ENCODE measurements at regions not wholly inside any gene's neighbourhood (a gene's known extent, or its start where the extent isn't known, plus 50 kb on each side); places are given as distances from the start of the nearest gene placed in this dataset.
"Not testable (repeated sequence)": the region's sequence is repeated elsewhere in the genome, so short reads cannot be mapped to it uniquely, and the experiment has no call there.

GRCh38 chr17:70713694-70714093 is 544.4 kb downstream of the KCNJ2 start:
- H3K27me3 ChIP-seq, result no peaks in the 10 kb centered on the region
- H3K4me1 ChIP-seq, result no peaks in the 10 kb centered on the region
- no peak overlapping the region for H3K27ac ChIP-seq
- no peaks in the 10 kb centered on the region for H3K36me3 ChIP-seq
- no peak for DNase-seq (ENCODE audit: low spot score in 2 of 2)
- H3K4me3 ChIP-seq, result no peak overlapping the region
- no peaks in the 10 kb centered on the region for H3K9me3 ChIP-seq
- TF ChIP-seq, protein P1, sequence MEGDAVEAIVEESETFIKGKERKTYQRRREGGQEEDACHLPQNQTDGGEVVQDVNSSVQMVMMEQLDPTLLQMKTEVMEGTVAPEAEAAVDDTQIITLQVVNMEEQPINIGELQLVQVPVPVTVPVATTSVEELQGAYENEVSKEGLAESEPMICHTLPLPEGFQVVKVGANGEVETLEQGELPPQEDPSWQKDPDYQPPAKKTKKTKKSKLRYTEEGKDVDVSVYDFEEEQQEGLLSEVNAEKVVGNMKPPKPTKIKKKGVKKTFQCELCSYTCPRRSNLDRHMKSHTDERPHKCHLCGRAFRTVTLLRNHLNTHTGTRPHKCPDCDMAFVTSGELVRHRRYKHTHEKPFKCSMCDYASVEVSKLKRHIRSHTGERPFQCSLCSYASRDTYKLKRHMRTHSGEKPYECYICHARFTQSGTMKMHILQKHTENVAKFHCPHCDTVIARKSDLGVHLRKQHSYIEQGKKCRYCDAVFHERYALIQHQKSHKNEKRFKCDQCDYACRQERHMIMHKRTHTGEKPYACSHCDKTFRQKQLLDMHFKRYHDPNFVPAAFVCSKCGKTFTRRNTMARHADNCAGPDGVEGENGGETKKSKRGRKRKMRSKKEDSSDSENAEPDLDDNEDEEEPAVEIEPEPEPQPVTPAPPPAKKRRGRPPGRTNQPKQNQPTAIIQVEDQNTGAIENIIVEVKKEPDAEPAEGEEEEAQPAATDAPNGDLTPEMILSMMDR (IDR thresholded peaks at IDR 0.05), result no peak
- intact Hi-C loops (cut with DNase I), result no loop called here

DNA sequence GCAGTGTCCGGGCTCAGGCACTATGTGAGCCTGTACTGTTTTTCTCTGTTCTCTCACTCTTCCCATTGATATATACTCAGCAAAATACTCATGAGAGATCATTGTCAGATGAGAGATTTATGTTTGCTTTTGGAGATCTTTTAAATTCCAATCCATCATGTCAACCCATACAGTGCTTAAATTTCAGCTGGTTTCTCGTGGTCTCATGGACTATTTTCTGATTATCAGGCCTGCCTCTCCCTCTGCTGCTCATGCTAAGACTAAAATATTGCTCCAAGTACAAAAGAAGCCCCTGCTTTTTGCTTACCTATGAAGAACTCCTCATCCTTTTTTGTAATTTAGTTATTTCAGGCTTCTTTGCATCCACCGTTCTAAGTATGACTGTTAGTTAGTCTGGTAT is 547.2 kb downstream of the KCNJ2 start:
- H3K27ac ChIP-seq, result no peak overlapping the region
- DNase-seq (ENCODE audit: low spot score in 2 of 2), result no peak
- H3K4me1 ChIP-seq, result no peaks in the 10 kb centered on the region
- intact Hi-C loops (cut with DNase I), result no loop called here
- no peaks in the 10 kb centered on the region for H3K36me3 ChIP-seq
- no peaks in the 10 kb centered on the region for H3K27me3 ChIP-seq
- H3K4me3 ChIP-seq, result no peak overlapping the region
- TF ChIP-seq, protein P1 (IDR thresholded peaks at IDR 0.05), result no peak
- no peaks in the 10 kb centered on the region for H3K9me3 ChIP-seq

- H3K4me3 ChIP-seq, result no peak overlapping the region
- H3K4me1 ChIP-seq, result no peaks in the 10 kb centered on the region
- TF ChIP-seq, protein P1 (IDR thresholded peaks at IDR 0.05), result no peak
- DNase-seq (ENCODE audit: low spot score in 2 of 2), result no peak
- H3K9me3 ChIP-seq, result no peaks in the 10 kb centered on the region
- H3K27me3 ChIP-seq, result no peaks in the 10 kb centered on the region
- intact Hi-C loops (cut with DNase I), result no loop called here
- H3K36me3 ChIP-seq, result no peaks in the 10 kb centered on the region
- no peak overlapping the region for H3K27ac ChIP-seq
Measured at GRCh38 chr17:70717042-70717441, 547.7 kb downstream of the KCNJ2 start.

DNA sequence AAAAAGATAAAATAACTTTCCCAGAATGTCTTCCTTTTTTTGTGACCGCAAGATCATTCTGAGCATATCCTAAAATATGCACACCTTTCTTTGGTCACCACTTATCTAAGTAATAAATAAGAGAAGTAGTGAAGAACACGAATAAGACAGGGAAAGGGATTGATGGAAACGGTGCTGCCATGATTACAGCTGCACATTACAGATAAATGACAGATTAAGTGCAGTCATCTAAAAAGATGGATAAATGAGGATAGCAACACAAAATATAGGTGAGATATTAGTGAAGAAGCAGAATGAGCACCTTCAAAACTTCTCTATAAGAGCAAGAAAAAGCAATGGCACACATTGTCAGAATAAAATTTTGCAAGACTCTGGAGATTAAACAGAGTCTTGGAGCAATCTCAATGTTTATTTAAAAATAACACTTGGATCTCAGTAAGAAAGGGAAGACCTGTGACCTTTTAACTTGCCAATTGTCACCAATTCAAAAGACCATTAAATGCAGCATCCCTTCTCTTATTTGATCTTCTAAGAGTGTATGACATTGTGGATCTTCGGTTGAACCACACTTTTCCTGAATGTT is 567.1 kb downstream of the KCNJ2 start:
- Histone ChIP-seq H3K4me1 (no peaks in the 10 kb centered on the region), H3K27me3 (no peaks in the 10 kb centered on the region), H3K36me3 (no peaks in the 10 kb centered on the region), H3K4me3 (no peak overlapping the region), H3K27ac (no peak overlapping the region), H3K9me3 (no peaks in the 10 kb centered on the region)
- intact Hi-C loops (cut with DNase I), result no loop called here
- TF ChIP-seq, protein P1 (IDR thresholded peaks at IDR 0.05), result no peak
- DNase-seq (ENCODE audit: low spot score in 2 of 2), result no peak

DNA sequence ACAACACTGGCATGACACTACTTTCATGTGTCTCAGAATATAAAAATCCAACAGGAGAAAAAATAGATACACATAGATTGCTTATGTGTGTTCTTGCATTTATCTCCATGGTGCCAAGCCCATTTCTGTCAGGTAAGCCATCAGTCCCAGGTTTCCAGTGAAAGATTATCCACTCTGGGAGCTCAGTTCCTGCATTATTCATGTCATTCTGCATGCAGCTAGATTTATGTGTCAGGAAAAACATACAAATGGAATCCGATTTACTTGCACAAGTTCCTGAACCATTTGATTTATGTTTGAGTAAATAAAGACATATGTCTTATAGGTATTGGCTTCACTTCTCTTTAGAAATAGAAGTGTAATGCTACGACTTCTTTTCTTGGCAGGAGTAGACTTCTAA is 569.7 kb downstream of the KCNJ2 start:
- H3K36me3 ChIP-seq, result no peaks in the 10 kb centered on the region
- H3K9me3 ChIP-seq, result no peaks in the 10 kb centered on the region
- no peak overlapping the region for H3K4me3 ChIP-seq
- H3K27ac ChIP-seq, result no peak overlapping the region
- no peaks in the 10 kb centered on the region for H3K4me1 ChIP-seq
- intact Hi-C loops (cut with DNase I), result no loop called here
- TF ChIP-seq, protein P1 (IDR thresholded peaks at IDR 0.05), result no peak
- H3K27me3 ChIP-seq, result no peaks in the 10 kb centered on the region
- DNase-seq (ENCODE audit: low spot score in 2 of 2), result no peak

DNA sequence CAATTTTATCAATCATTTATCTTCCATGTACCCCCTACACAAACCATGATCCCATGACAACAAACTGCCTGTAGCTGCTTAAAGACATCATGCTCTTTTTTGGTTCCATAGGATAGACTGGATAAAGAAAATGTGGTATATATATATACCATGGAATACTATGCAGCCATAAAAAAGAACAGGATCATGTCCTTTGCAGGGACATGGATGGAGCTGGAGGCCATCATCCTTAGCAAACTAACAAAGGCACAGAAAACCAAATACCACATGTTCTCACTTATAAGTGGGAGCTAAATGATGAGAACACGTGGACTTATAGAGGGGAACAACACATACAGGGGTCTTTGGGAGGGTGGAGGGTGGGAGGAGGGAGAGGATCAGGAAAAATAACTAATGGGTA is 577.2 kb downstream of the KCNJ2 start:
- H3K9me3 ChIP-seq; H3K4me3 ChIP-seq; H3K27me3 ChIP-seq; intact Hi-C loops (cut with DNase I); H3K27ac ChIP-seq; H3K4me1 ChIP-seq; H3K36me3 ChIP-seq; DNase-seq (ENCODE audit: low spot score in 2 of 2): not testable (repeated sequence)
